SIG-M5 treated with dmso at 0.1 percent for 504 hours (cell line): ENCODE measurements at regions not wholly inside any gene's neighbourhood (a gene's known extent, or its start where the extent isn't known, plus 50 kb on each side); places are given as distances from the start of the nearest gene placed in this dataset.

ENCODE experiments used
- DNase-seq: peaks from one replicate; lab custom pipeline; 2025; ENCODE audit not compliant: unreplicated experiment; lab: John Stamatoyannopoulos, UW

- DNase-seq, result no peak
These were observed 93.4 kb upstream of the CDH6 start for GRCh38 chr5:31100047-31100575.

GRCh38 chr5:31098811-31099210, 94.7 kb upstream of the CDH6 start:
- no peak for DNase-seq

GRCh38 chr5:31097851-31098250, 95.6 kb upstream of the CDH6 start:
- no peak for DNase-seq

GRCh38 chr5:31096238-31096865, 97.1 kb upstream of the CDH6 start:
- no peak for DNase-seq

GRCh38 chr5:31095796-31096195, 97.7 kb upstream of the CDH6 start:
- DNase-seq, result no peak

GRCh38 chr5:31091501-31091900, 102.0 kb upstream of the CDH6 start:
- DNase-seq, result no peak

GRCh38 chr5:31090467-31090866, 103.0 kb upstream of the CDH6 start:
- no peak for DNase-seq

GRCh38 chr5:31086839-31087415, 106.6 kb upstream of the CDH6 start:
- no peak for DNase-seq

- no peak for DNase-seq
These were observed 108.6 kb upstream of the CDH6 start for GRCh38 chr5:31084871-31085270.

- no peak for DNase-seq
These were observed 110.1 kb upstream of the CDH6 start for GRCh38 chr5:31083364-31083763.

GRCh38 chr5:31079668-31080067, 113.8 kb upstream of the CDH6 start:
- no peak for DNase-seq

- no peak for DNase-seq
These were observed 114.5 kb upstream of the CDH6 start for GRCh38 chr5:31078956-31079355.

- DNase-seq, result no peak
These were observed 117.5 kb upstream of the CDH6 start for GRCh38 chr5:31075981-31076380.

GRCh38 chr5:31068287-31068686, 125.2 kb upstream of the CDH6 start:
- no peak for DNase-seq

- DNase-seq, result no peak
These were observed 126.7 kb upstream of the CDH6 start for GRCh38 chr5:31066655-31067328.

GRCh38 chr5:31064215-31064614, 129.3 kb upstream of the CDH6 start:
- no peak for DNase-seq

- DNase-seq, result peak; percentile 1
These were observed 130.4 kb upstream of the CDH6 start for GRCh38 chr5:31062902-31063580.

GRCh38 chr5:31059889-31060288, 133.6 kb upstream of the CDH6 start:
- no peak for DNase-seq

GRCh38 chr5:31054453-31054852, 139.0 kb upstream of the CDH6 start:
- no peak for DNase-seq

- DNase-seq, result no peak
These were observed 140.4 kb upstream of the CDH6 start for GRCh38 chr5:31052937-31053658.

- DNase-seq, result no peak
These were observed 142.2 kb upstream of the CDH6 start for GRCh38 chr5:31051316-31051715.
